Neural progenitor cell (in vitro differentiated cells): ENCODE measurements at regions not wholly inside any gene's neighbourhood (a gene's known extent, or its start where the extent isn't known, plus 50 kb on each side); places are given as distances from the start of the nearest gene placed in this dataset.

Experiments used
- DNase-seq: peaks from one replicate; pipeline ENCODE4 v3.0.0-alpha.2; 2016; ENCODE audit warnings: low spot score
- H2AFZ ChIP-seq: fragments of 200-600 bp; sonication (generic); replicated peaks from 2 replicates; pipeline ENCODE4 v1.6.1; 2016; ENCODE audit warnings: antibody characterized with exemption
- H3F3A ChIP-seq: fragments of 200-600 bp; sonication (generic); 2 replicates; pipeline ENCODE4 v1.6.1; 2016; ENCODE audit warnings: antibody characterized with exemption, low read depth
- H3K27ac ChIP-seq: fragments of 200-600 bp; sonication (generic); 2 replicates; pipeline ENCODE4 v1.5.1; 2016; ENCODE audit warnings: mild to moderate bottlenecking
- H3K27me3 ChIP-seq: fragments of 200-600 bp; sonication (generic); 2 replicates; pipeline ENCODE4 v1.6.1; 2016; ENCODE audit warnings: mild to moderate bottlenecking, moderate library complexity
- H3K36me3 ChIP-seq: fragments of 200-600 bp; sonication (generic); 2 replicates; pipeline ENCODE4 v1.5.1; 2016
- H3K4me1 ChIP-seq: fragments of 200-600 bp; sonication (generic); 2 replicates; pipeline ENCODE4 v1.6.1; 2016; ENCODE audit warnings: mixed run types
- H3K4me2 ChIP-seq: fragments of 200-600 bp; sonication (generic); 2 replicates; pipeline ENCODE4 v1.6.1; 2016
- H3K4me3 ChIP-seq: fragments of 200-600 bp; sonication (generic); 2 replicates; pipeline ENCODE4 v1.5.1; 2016
- H3K79me2 ChIP-seq: fragments of 200-600 bp; sonication (generic); 2 replicates; pipeline ENCODE4 v1.6.1; 2016; ENCODE audit warnings: low read depth
- H3K9ac ChIP-seq: fragments of 200-600 bp; sonication (generic); 2 replicates; pipeline ENCODE4 v1.6.1; 2016
- H3K9me3 ChIP-seq: fragments of 200-600 bp; sonication (generic); 2 replicates; pipeline ENCODE4 v1.5.1; 2016; ENCODE audit warnings: low read depth
- H4K20me1 ChIP-seq: fragments of 200-600 bp; sonication (generic); 2 replicates; pipeline ENCODE4 v1.6.1; 2016; ENCODE audit warnings: low read depth
- H3K27ac Mint-ChIP-seq: 3 replicates; pipeline ENCODE4 v1.8.0; 2021; ENCODE audit warnings: mixed read lengths
- H3K27me3 Mint-ChIP-seq: 2 replicates; pipeline ENCODE4 v1.8.0; 2022; ENCODE audit warnings: low read depth, mild to moderate bottlenecking, inconsistent platforms, moderate library complexity, mixed read lengths; ENCODE audit not compliant: insufficient read depth
- H3K36me3 Mint-ChIP-seq: 3 replicates; pipeline ENCODE4 v1.8.0; 2021; ENCODE audit warnings: mixed read lengths
- H3K4me1 Mint-ChIP-seq: 3 replicates; pipeline ENCODE4 v1.8.0; 2021; ENCODE audit warnings: mixed read lengths
- H3K4me3 Mint-ChIP-seq: 3 replicates; pipeline ENCODE4 v1.8.0; 2021; ENCODE audit warnings: mild to moderate bottlenecking, moderate library complexity, mixed read lengths
- H3K9me3 Mint-ChIP-seq: 3 replicates; pipeline ENCODE4 v1.8.0; 2020; ENCODE audit warnings: mixed read lengths
- CTCF ChIP-seq: fragments of 200-600 bp; sonication (generic); IDR thresholded peaks from 2 replicates; pipeline ENCODE4 v1.5.1; 2017; ENCODE audit warnings: antibody characterized with exemption, mild to moderate bottlenecking
- EZH2 ChIP-seq: fragments of 200-600 bp; sonication (generic); IDR thresholded peaks from 2 replicates; pipeline ENCODE4 v1.6.1; 2017; ENCODE audit warnings: antibody characterized with exemption, mild to moderate bottlenecking, moderate library complexity
- EZH2phosphoT487 ChIP-seq: fragments of 200-600 bp; sonication (generic); IDR thresholded peaks from 2 replicates; pipeline ENCODE4 v1.6.1; 2017; ENCODE audit warnings: antibody characterized with exemption

GRCh38 chr5:5025098-5025773 is 114.9 kb upstream of the ADAMTS16 start:
- no peak for TF ChIP-seq CTCF

GRCh38 chr5:5025774-5026408 is 114.2 kb upstream of the ADAMTS16 start:
- Histone ChIP-seq H3K36me3 (no peaks in the 10 kb centered on the region), H3K9ac (no peak overlapping the region), H3K79me2 (no peaks in the 10 kb centered on the region), H4K20me1 (no peaks in the 10 kb centered on the region), H3K9me3 (no peaks in the 10 kb centered on the region), H3K27ac (no peak overlapping the region), H3K4me2 (no peak overlapping the region), H3K27me3 (no peaks in the 10 kb centered on the region), H3K4me3 (no peak overlapping the region), H2AFZ (no peak overlapping the region), H3F3A (no peaks in the 10 kb centered on the region), H3K4me1 (peaks cover 8% of the 10 kb centered on the region)
- no peak overlapping the region for H3K27ac Mint-ChIP-seq
- H3K9me3 Mint-ChIP-seq = peaks cover 6% of the 10 kb centered on the region
- TF ChIP-seq EZH2 (no peak), EZH2phosphoT487 (no peak), CTCF (no peak)
- H3K27me3 Mint-ChIP-seq = peaks cover 5% of the 10 kb centered on the region
- H3K36me3 Mint-ChIP-seq = no peaks in the 10 kb centered on the region
- DNase-seq = no peak
- H3K4me3 Mint-ChIP-seq = no peak overlapping the region
- no peaks in the 10 kb centered on the region for H3K4me1 Mint-ChIP-seq

More at GRCh38 chr5:5025098-5025773, 114.9 kb upstream of the ADAMTS16 start:
- H3K27ac ChIP-seq = no peak overlapping the region
- no peak for DNase-seq
- no peak overlapping the region for H3K4me3 ChIP-seq
- H3K9me3 Mint-ChIP-seq = peaks cover 4% of the 10 kb centered on the region
- H3K27ac Mint-ChIP-seq = no peak overlapping the region
- H3K4me3 Mint-ChIP-seq = no peak overlapping the region
- no peak overlapping the region for H3K4me2 ChIP-seq
- no peaks in the 10 kb centered on the region for H3K36me3 ChIP-seq
- no peaks in the 10 kb centered on the region for H3K79me2 ChIP-seq
- H4K20me1 ChIP-seq = no peaks in the 10 kb centered on the region
- no peaks in the 10 kb centered on the region for H3K4me1 Mint-ChIP-seq
- no peak overlapping the region for H3K9ac ChIP-seq
- H2AFZ ChIP-seq = no peak overlapping the region
- H3K27me3 ChIP-seq = no peaks in the 10 kb centered on the region
- peaks cover 8% of the 10 kb centered on the region for H3K4me1 ChIP-seq
- no peaks in the 10 kb centered on the region for H3F3A ChIP-seq
- no peaks in the 10 kb centered on the region for H3K36me3 Mint-ChIP-seq
- no peaks in the 10 kb centered on the region for H3K9me3 ChIP-seq
- H3K27me3 Mint-ChIP-seq = peaks cover 5% of the 10 kb centered on the region

GRCh38 chr5:5026409-5026785 is 113.7 kb upstream of the ADAMTS16 start:
- H3K27ac Mint-ChIP-seq = no peak overlapping the region
- Histone ChIP-seq H3K4me1 (peaks cover 8% of the 10 kb centered on the region), H2AFZ (no peak overlapping the region), H3K27ac (no peak overlapping the region), H3K4me3 (no peak overlapping the region), H4K20me1 (no peaks in the 10 kb centered on the region), H3K4me2 (no peak overlapping the region), H3K27me3 (no peaks in the 10 kb centered on the region), H3K36me3 (no peaks in the 10 kb centered on the region), H3K9ac (no peak overlapping the region), H3F3A (no peaks in the 10 kb centered on the region), H3K79me2 (no peaks in the 10 kb centered on the region), H3K9me3 (no peaks in the 10 kb centered on the region)
- DNase-seq = no peak
- TF ChIP-seq EZH2 = no peak
- no peak for TF ChIP-seq CTCF
- TF ChIP-seq EZH2phosphoT487 = no peak
- H3K9me3 Mint-ChIP-seq = peaks cover 6% of the 10 kb centered on the region
- H3K4me3 Mint-ChIP-seq = no peak overlapping the region
- H3K36me3 Mint-ChIP-seq = no peaks in the 10 kb centered on the region
- peaks cover 1% of the 10 kb centered on the region for H3K27me3 Mint-ChIP-seq
- H3K4me1 Mint-ChIP-seq = no peaks in the 10 kb centered on the region
